Endothelial cell of umbilical vein (primary cell): ENCODE measurements at regions not wholly inside any gene's neighbourhood (a gene's known extent, or its start where the extent isn't known, plus 50 kb on each side); places are given as distances from the start of the nearest gene placed in this dataset.

ENCODE experiments used
- BruUV-seq: library from RNA; stranded (reverse); fragments of 400-500 nt; replicated peaks from 2 replicates; lab custom pipeline; 2021; lab: Mats Ljungman, UMichigan
- CTCF ChIA-PET: fragments of 300-600, 350-600 bp; sonication (Branson Sonifier 250); formaldehyde crosslinking; loops from one replicate; lab custom pipeline; 2021; ENCODE audit warnings: antibody characterized with exemption, inconsistent platforms; lab: Charles Lee
- POLR2A ChIA-PET: fragments of 300-600, 350-600 bp; sonication (Branson Sonifier 250); formaldehyde crosslinking; loops from one replicate; lab custom pipeline; 2021; ENCODE audit warnings: antibody characterized with exemption, inconsistent platforms; lab: Charles Lee
- DNase-seq: peaks from one replicate; pipeline ENCODE4 v3.0.0-alpha.2; 2011; ENCODE audit warnings: low read depth, low spot score
- FAIRE-seq: peaks from 2 replicates; lab custom pipeline; 2011; peaks lifted over from hg19 to GRCh38; lab: Jason Lieb, UNC
- H2AFZ ChIP-seq: 2 replicates; pipeline ENCODE4 v1.6.0; 2012; ENCODE audit warnings: low read depth, low read length, control low read depth, inconsistent platforms
- H3K27ac ChIP-seq: 2 replicates; pipeline ENCODE4 v1.5.1; 2011; ENCODE audit warnings: low read depth, mild to moderate bottlenecking, control low read depth, low read length, moderate library complexity; ENCODE audit not compliant: insufficient read depth
- H3K27me3 ChIP-seq, 2 experiments: 2 replicates each; pipeline versions ENCODE4 v1.6.0 to v1.6.1; 2011; ENCODE audit warnings: low read length in 2 of 2, mixed read lengths in 1 of 2; ENCODE audit not compliant: control insufficient read depth in 2 of 2, insufficient read depth in 2 of 2
- H3K36me3 ChIP-seq, 2 experiments: 2 replicates in 1 of 2; 3 replicates in 1 of 2; pipeline ENCODE4 v1.5.1; 2011; ENCODE audit warnings: low read length in 2 of 2, mild to moderate bottlenecking in 1 of 2, moderate library complexity in 1 of 2; ENCODE audit not compliant: control insufficient read depth in 2 of 2, insufficient read depth in 2 of 2; ENCODE audit errors: extremely low read depth in 1 of 2
- H3K4me1 ChIP-seq: 3 replicates; pipeline ENCODE4 v1.5.1; 2011; ENCODE audit warnings: mild to moderate bottlenecking, low read length; ENCODE audit not compliant: control insufficient read depth, insufficient read depth; ENCODE audit errors: extremely low read depth
- H3K4me2 ChIP-seq: 2 replicates; pipeline ENCODE4 v1.6.1; 2011; ENCODE audit warnings: low read length, control low read depth, mixed read lengths; ENCODE audit not compliant: insufficient read depth
- H3K4me3 ChIP-seq, 3 experiments: fragments of 200-600 bp in 1 of 3; sonication (generic), shearing (Covaris generic) in 1 of 3; replicated peaks in 1 of 3; 2 replicates each; pipeline ENCODE4 v1.5.1; 2011 to 2016; ENCODE audit warnings: control low read depth in 3 of 3, low read length in 3 of 3, mild to moderate bottlenecking in 2 of 3, inconsistent platforms in 1 of 3, low read depth in 1 of 3, moderate library complexity in 1 of 3; ENCODE audit not compliant: insufficient read depth in 1 of 3
- H3K79me2 ChIP-seq: 2 replicates; pipeline ENCODE4 v1.6.0; 2012; ENCODE audit warnings: low read length, inconsistent platforms; ENCODE audit not compliant: control insufficient read depth, insufficient read depth
- H3K9ac ChIP-seq: replicated peaks from 2 replicates; pipeline ENCODE3; 2011; ENCODE audit warnings: low read length, control low read depth; ENCODE audit not compliant: insufficient read depth; ENCODE audit errors: extremely low read depth
- H3K9me1 ChIP-seq: replicated peaks from 3 replicates; pipeline ENCODE4 v1.6.0; 2011; ENCODE audit warnings: mild to moderate bottlenecking, low read length; ENCODE audit not compliant: control insufficient read depth, insufficient read depth; ENCODE audit errors: extremely low read depth
- H3K9me3 ChIP-seq: replicated peaks from 2 replicates; pipeline ENCODE4 v1.5.1; 2012; ENCODE audit warnings: low read length, inconsistent platforms; ENCODE audit not compliant: control insufficient read depth, insufficient read depth
- H4K20me1 ChIP-seq: replicated peaks from 2 replicates; pipeline ENCODE3; 2011; ENCODE audit warnings: mild to moderate bottlenecking, low read length; ENCODE audit not compliant: control insufficient read depth, insufficient read depth; ENCODE audit errors: extremely low read depth
- CTCF ChIP-seq, 2 donors: IDR thresholded peaks; 1 replicate in 1 of 2; 2 replicates in 1 of 2; pipeline ENCODE4 v1.5.1; 2011; ENCODE audit warnings: low read length in 2 of 2, mild to moderate bottlenecking in 2 of 2, moderate library complexity in 2 of 2, control low read depth in 1 of 2, inconsistent platforms in 1 of 2, low read depth in 1 of 2; ENCODE audit not compliant: insufficient read depth in 1 of 2; ENCODE audit errors: extremely low read depth in 1 of 2
- FOS ChIP-seq: IDR thresholded peaks from 2 replicates; pipeline ENCODE4 v1.6.1; 2011; ENCODE audit warnings: mild to moderate bottlenecking, low read length, moderate library complexity, borderline replicate concordance; ENCODE audit not compliant: insufficient read depth
- GATA2 ChIP-seq: IDR thresholded peaks from 2 replicates; pipeline ENCODE4 v1.7.0; 2011; ENCODE audit warnings: low read depth, mild to moderate bottlenecking, moderate library complexity, mixed read lengths, low read length; ENCODE audit not compliant: insufficient read length, insufficient read depth
- MYC ChIP-seq: IDR thresholded peaks from one replicate; pipeline ENCODE4 v1.6.1; 2011; ENCODE audit warnings: mild to moderate bottlenecking, low read depth, low read length
- POLR2AphosphoS5 ChIP-seq: IDR thresholded peaks from 2 replicates; pipeline ENCODE4 v1.6.1; 2012; ENCODE audit warnings: low read depth, mild to moderate bottlenecking, control low read depth, low read length, moderate library complexity; ENCODE audit not compliant: insufficient read depth
- dilution Hi-C: fragments of 300-500 bp; cut with MboI; formaldehyde crosslinking; loops from one replicate; pipeline ENCODE4 v1.15.0; 2019; ENCODE audit warnings: low sequenced_read_pairs; ENCODE audit not compliant: extremely low pct_ligation_motif_present
- intact Hi-C: fragments of 100-400 bp; cut with micrococcal nuclease; formaldehyde crosslinking; loops from one replicate; pipeline ENCODE4 v1.10.0; 2022

GRCh38 chr6:147811913-147812629, 303.6 kb downstream of the SAMD5 start:
- BruUV-seq: no TSS peak
- ChIA-PET CTCF (interaction anchor here (0.7 kb wide), 1 partner anchor 18 kb away, joined by 4 read pairs; no protein-coding TSS in a partner anchor), POLR2A (no interaction called here)
- Histone ChIP-seq H3K4me3 (no peak overlapping the region), H3K36me3 (no peaks in the 10 kb centered on the region), H3K9ac (no peak overlapping the region), H3K9me3 (no peaks in the 10 kb centered on the region), H3K9me1 (no peaks in the 10 kb centered on the region), H3K79me2 (no peaks in the 10 kb centered on the region), H3K4me2 (no peak overlapping the region), H2AFZ (no peak overlapping the region), H3K4me1 (no peaks in the 10 kb centered on the region), H4K20me1 (no peaks in the 10 kb centered on the region), H3K27me3 (no peaks in the 10 kb centered on the region), H3K27ac (no peak overlapping the region)
- FAIRE-seq (no peak), DNase-seq (no peak)
- TF ChIP-seq MYC: no peak
- TF ChIP-seq CTCF (IDR thresholded peaks at IDR 0.05; ENCODE audit: extremely low read depth in 1 of 2, insufficient read depth in 1 of 2, low read depth in 1 of 2, low read length in 2 of 2): no peak
- no peak for TF ChIP-seq GATA2
- TF ChIP-seq FOS: no peak
- TF ChIP-seq POLR2AphosphoS5: no peak
- intact Hi-C loops: no loop called here
- dilution Hi-C loops: no loop called here
